Loucy (cell line): ENCODE measurements at regions not wholly inside any gene's neighbourhood (a gene's known extent, or its start where the extent isn't known, plus 50 kb on each side); places are given as distances from the start of the nearest gene placed in this dataset.
"Not testable (repeated sequence)": the region's sequence is repeated elsewhere in the genome, so short reads cannot be mapped to it uniquely, and the experiment has no call there.

ENCODE experiments used
- H2AFZ ChIP-seq: fragments of 200-600 bp; sonication (generic); 2 replicates; pipeline ENCODE4 v1.6.0; 2016; ENCODE audit warnings: antibody characterized with exemption, mild to moderate bottlenecking, low read length, moderate library complexity
- H3F3A ChIP-seq: fragments of 200-600 bp; 2 replicates; pipeline ENCODE4 v1.6.0; 2016; ENCODE audit warnings: antibody characterized with exemption, low read depth, mild to moderate bottlenecking
- H3K27me3 ChIP-seq: fragments of 200-600 bp; sonication (generic); 2 replicates; pipeline ENCODE4 v1.6.1; 2014; ENCODE audit warnings: low read length, mild to moderate bottlenecking; ENCODE audit not compliant: insufficient read depth, poor library complexity, severe bottlenecking
- H3K36me3 ChIP-seq: fragments of 200-600 bp; sonication (generic); 2 replicates; pipeline ENCODE4 v1.6.1; 2016; ENCODE audit warnings: low read length; ENCODE audit not compliant: insufficient read depth
- H3K4me1 ChIP-seq: fragments of 200-600 bp; sonication (generic); 2 replicates; pipeline ENCODE4 v1.5.1; 2014; ENCODE audit warnings: low read length, mild to moderate bottlenecking; ENCODE audit not compliant: insufficient read depth, poor library complexity, severe bottlenecking
- H3K4me2 ChIP-seq: fragments of 200-600 bp; sonication (generic); 2 replicates; pipeline ENCODE4 v1.6.0; 2014; ENCODE audit warnings: antibody characterized with exemption, low read length, low read depth, mild to moderate bottlenecking; ENCODE audit not compliant: poor library complexity, severe bottlenecking
- H3K4me3 ChIP-seq: fragments of 200-600 bp; sonication (generic); 2 replicates; pipeline ENCODE4 v1.5.1; 2014; ENCODE audit warnings: low read length, mild to moderate bottlenecking, mixed read lengths; ENCODE audit not compliant: poor library complexity, severe bottlenecking
- H3K79me2 ChIP-seq: fragments of 200-600 bp; sonication (generic); 2 replicates; pipeline ENCODE4 v1.6.1; 2014; ENCODE audit warnings: low read length; ENCODE audit not compliant: insufficient read depth
- H3K9ac ChIP-seq: fragments of 200-600 bp; sonication (generic); 2 replicates; pipeline ENCODE4 v1.6.0; 2014; ENCODE audit warnings: mild to moderate bottlenecking, low read depth, low read length, moderate library complexity; ENCODE audit not compliant: poor library complexity, severe bottlenecking
- H3K9me2 ChIP-seq: fragments of 200-600 bp; sonication (generic); replicated peaks from 2 replicates; pipeline ENCODE4 v1.6.1; 2016; ENCODE audit warnings: low read depth, low read length, mixed read lengths
- H3K9me3 ChIP-seq: fragments of 200-600 bp; sonication (generic); 2 replicates; pipeline ENCODE4 v1.6.1; 2014; ENCODE audit warnings: mild to moderate bottlenecking, antibody characterized with exemption, low read length, low read depth; ENCODE audit not compliant: insufficient read depth
- H4K20me1 ChIP-seq: fragments of 200-600 bp; sonication (generic); 2 replicates; pipeline ENCODE4 v1.6.0; 2014; ENCODE audit warnings: antibody characterized with exemption, low read length, mild to moderate bottlenecking; ENCODE audit not compliant: insufficient read depth, poor library complexity, severe bottlenecking
- EZH2phosphoT487 ChIP-seq: fragments of 200-600 bp; IDR thresholded peaks from 2 replicates; pipeline ENCODE4 v1.6.1; 2018; ENCODE audit warnings: antibody characterized with exemption, mild to moderate bottlenecking, moderate library complexity, borderline replicate concordance
- TF ChIP-seq, protein P1 (sequence below): fragments of 200-600 bp; sonication (generic); conservative IDR thresholded peaks from 2 replicates; pipeline ENCODE4 v1.5.1; 2014; ENCODE audit warnings: mild to moderate bottlenecking, antibody characterized with exemption, low read length

DNA sequence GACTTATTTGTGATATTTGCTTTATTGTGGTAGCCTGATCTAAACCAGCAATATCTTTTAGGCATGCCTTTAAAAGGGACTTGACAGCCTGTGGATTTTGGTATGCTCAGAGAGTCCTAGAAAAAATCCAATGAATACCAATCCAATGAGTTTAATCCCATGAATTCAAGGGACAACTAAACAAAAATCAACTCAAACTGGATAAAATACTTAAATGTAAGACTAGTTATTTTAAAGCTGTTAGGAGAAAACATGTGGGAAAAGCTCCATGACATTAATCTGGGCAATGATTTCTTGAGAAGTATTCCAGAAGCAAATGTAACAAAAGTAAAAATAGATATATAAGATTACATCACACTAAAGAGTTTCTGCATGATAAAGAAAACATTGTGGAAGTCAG lies 711.5 kb upstream of the PITX2 start:
- H3K9me3 ChIP-seq = no peaks in the 10 kb centered on the region
- H3K36me3 ChIP-seq = no peaks in the 10 kb centered on the region
- TF ChIP-seq, protein P1, sequence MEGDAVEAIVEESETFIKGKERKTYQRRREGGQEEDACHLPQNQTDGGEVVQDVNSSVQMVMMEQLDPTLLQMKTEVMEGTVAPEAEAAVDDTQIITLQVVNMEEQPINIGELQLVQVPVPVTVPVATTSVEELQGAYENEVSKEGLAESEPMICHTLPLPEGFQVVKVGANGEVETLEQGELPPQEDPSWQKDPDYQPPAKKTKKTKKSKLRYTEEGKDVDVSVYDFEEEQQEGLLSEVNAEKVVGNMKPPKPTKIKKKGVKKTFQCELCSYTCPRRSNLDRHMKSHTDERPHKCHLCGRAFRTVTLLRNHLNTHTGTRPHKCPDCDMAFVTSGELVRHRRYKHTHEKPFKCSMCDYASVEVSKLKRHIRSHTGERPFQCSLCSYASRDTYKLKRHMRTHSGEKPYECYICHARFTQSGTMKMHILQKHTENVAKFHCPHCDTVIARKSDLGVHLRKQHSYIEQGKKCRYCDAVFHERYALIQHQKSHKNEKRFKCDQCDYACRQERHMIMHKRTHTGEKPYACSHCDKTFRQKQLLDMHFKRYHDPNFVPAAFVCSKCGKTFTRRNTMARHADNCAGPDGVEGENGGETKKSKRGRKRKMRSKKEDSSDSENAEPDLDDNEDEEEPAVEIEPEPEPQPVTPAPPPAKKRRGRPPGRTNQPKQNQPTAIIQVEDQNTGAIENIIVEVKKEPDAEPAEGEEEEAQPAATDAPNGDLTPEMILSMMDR = no peak
- TF ChIP-seq EZH2phosphoT487 = no peak
- H3K27me3 ChIP-seq = no peaks in the 10 kb centered on the region
- no peaks in the 10 kb centered on the region for H3K4me1 ChIP-seq
- H4K20me1 ChIP-seq = no peaks in the 10 kb centered on the region
- no peak overlapping the region for H3K4me2 ChIP-seq
- H3F3A ChIP-seq = no peaks in the 10 kb centered on the region
- H3K9ac ChIP-seq = no peak overlapping the region
- H3K79me2 ChIP-seq = no peaks in the 10 kb centered on the region
- no peak overlapping the region for H2AFZ ChIP-seq
- no peaks in the 10 kb centered on the region for H3K9me2 ChIP-seq
- H3K4me3 ChIP-seq = no peak overlapping the region

DNA sequence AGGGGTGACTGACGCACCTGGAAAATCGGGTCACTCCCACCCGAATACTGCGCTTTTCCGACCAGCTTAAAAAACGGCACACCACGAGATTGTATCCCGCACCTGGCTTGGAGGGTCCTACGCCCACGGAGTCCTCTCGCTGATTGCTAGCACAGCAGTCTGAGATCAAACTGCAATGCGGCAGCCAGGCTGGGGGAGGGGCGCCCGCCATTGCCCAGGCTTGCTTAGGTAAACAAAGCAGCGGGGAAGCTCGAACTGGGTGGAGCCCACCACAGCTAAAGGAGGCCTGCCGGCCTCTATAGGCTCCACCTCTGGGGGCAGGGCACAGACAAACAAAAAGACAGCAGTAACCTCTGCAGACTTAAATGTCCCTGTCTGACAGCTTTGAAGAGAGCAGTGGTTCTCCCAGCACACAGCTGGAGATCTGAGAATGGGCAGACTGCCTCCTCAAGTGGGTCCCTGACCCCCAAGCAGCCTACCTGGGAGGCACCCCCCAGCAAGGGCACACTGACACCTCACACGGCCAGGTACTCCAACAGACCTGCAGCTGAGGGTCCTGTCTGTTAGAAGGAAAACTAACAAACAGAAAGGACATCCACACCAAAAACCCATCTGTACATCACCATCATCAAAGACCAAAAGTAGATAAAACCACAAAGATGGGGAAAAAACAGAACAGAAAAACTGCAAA lies 714.5 kb upstream of the PITX2 start:
- not testable (repeated sequence) for H3K9ac ChIP-seq, H3K4me2 ChIP-seq, H4K20me1 ChIP-seq

DNA sequence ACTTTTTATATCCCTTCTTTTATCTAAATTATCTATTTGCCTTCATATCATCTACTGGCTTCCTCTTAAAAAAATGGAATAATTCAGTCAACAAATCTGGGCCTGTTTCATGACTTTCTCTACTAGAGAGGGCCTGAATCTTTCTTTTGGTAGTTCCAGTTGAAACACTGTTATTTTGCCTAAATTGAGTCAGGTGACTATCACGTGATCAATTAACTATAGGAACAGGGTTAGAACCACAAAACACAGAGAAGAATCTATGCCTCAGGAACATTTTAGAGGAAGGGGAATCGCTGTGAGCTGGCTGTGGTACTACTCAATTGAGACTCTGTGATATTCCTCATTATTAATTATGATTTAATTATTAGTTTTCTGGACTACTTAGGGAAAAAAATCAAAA lies 736.7 kb upstream of the PITX2 start:
- Histone ChIP-seq H3K4me1 (no peaks in the 10 kb centered on the region), H3F3A (no peaks in the 10 kb centered on the region), H3K9ac (no peak overlapping the region), H3K27me3 (no peaks in the 10 kb centered on the region), H3K4me2 (no peak overlapping the region), H3K4me3 (no peak overlapping the region), H3K9me3 (no peaks in the 10 kb centered on the region), H3K9me2 (no peaks in the 10 kb centered on the region), H4K20me1 (no peaks in the 10 kb centered on the region), H3K79me2 (no peaks in the 10 kb centered on the region), H3K36me3 (no peaks in the 10 kb centered on the region), H2AFZ (no peak overlapping the region)
- no peak for TF ChIP-seq EZH2phosphoT487
- TF ChIP-seq, protein P1 = no peak

More for the DNA sequence above, 714.5 kb upstream of the PITX2 start:
- not testable (repeated sequence) for H3K9me2 ChIP-seq, H3K27me3 ChIP-seq, H3F3A ChIP-seq, H3K4me1 ChIP-seq, H3K36me3 ChIP-seq, H3K79me2 ChIP-seq, H3K4me3 ChIP-seq, H3K9me3 ChIP-seq, H2AFZ ChIP-seq

DNA sequence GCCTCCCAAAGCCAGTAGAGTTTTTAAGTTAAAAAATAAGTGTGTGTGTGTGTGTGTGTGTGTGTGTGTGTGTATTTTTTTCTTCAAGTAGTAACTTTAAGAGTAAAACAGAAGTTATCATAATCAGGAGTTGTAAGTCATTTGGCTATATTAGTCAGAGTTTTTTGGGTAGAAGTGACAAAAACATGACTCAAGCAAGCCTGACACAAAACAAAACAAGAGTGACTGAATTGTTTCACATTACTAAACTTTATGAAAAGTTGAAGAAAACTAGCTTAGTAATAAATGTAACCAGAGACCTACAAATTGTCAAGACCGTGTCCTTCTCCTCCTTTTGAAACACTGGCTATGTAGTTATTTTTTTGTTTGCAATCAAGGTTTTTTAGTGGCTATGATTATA lies 738.0 kb upstream of the PITX2 start:
- Histone ChIP-seq H3K4me1 (no peaks in the 10 kb centered on the region), H4K20me1 (no peaks in the 10 kb centered on the region), H3K36me3 (no peaks in the 10 kb centered on the region), H3K27me3 (no peaks in the 10 kb centered on the region), H3K79me2 (no peaks in the 10 kb centered on the region), H3K9ac (no peak overlapping the region), H3K9me2 (no peaks in the 10 kb centered on the region), H3F3A (no peaks in the 10 kb centered on the region), H2AFZ (no peak overlapping the region), H3K4me2 (no peak overlapping the region), H3K9me3 (no peaks in the 10 kb centered on the region), H3K4me3 (no peak overlapping the region)
- TF ChIP-seq, protein P1 = no peak
- TF ChIP-seq EZH2phosphoT487 = no peak
